Stimulated activated CD4-positive, alpha-beta T cell treated with anti-CD3 and anti-CD28 coated beads, Interleukin-12 subunit alpha, Interleukin-12 subunit beta, amount 100 ng/mL, for 4 hours (primary cell): ENCODE measurements at regions not wholly inside any gene's neighbourhood (a gene's known extent, or its start where the extent isn't known, plus 50 kb on each side); places are given as distances from the start of the nearest gene placed in this dataset.

Source experiments
- DNase-seq: peaks from one replicate; pipeline ENCODE4 v3.0.0-alpha.2; 2020

- DNase-seq = no peak
These were observed 396.1 kb downstream of the MAN2A1 start for GRCh38 chr5:110085826-110086225.

GRCh38 chr5:110086658-110087388, 397.1 kb downstream of the MAN2A1 start:
- DNase-seq = peak; percentile 30

- DNase-seq = no peak
These were observed 398.1 kb downstream of the MAN2A1 start for GRCh38 chr5:110087829-110088228.

GRCh38 chr5:110088676-110089436, 399.1 kb downstream of the MAN2A1 start:
- DNase-seq = no peak

- DNase-seq = no peak
These were observed 403.4 kb downstream of the MAN2A1 start for GRCh38 chr5:110092955-110093785.

GRCh38 chr5:110094109-110094508, 404.4 kb downstream of the MAN2A1 start:
- DNase-seq = no peak

- DNase-seq = no peak
These were observed 404.8 kb downstream of the MAN2A1 start for GRCh38 chr5:110094548-110094947.

- DNase-seq = no peak
These were observed 406.7 kb downstream of the MAN2A1 start for GRCh38 chr5:110096419-110096818.

- no peak for DNase-seq
These were observed 409.8 kb downstream of the MAN2A1 start for GRCh38 chr5:110099572-110099971.

- no peak for DNase-seq
These were observed 413.4 kb downstream of the MAN2A1 start for GRCh38 chr5:110103081-110103480.

GRCh38 chr5:110104060-110104725, 414.5 kb downstream of the MAN2A1 start:
- no peak for DNase-seq

- DNase-seq = no peak
These were observed 415.3 kb downstream of the MAN2A1 start for GRCh38 chr5:110104726-110105669.

GRCh38 chr5:110105692-110106091, 416.0 kb downstream of the MAN2A1 start:
- no peak for DNase-seq

GRCh38 chr5:110106750-110107149, 417.0 kb downstream of the MAN2A1 start:
- no peak for DNase-seq

- no peak for DNase-seq
These were observed 418.8 kb downstream of the MAN2A1 start for GRCh38 chr5:110108520-110108919.

GRCh38 chr5:110109667-110110066, 419.9 kb downstream of the MAN2A1 start:
- no peak for DNase-seq

GRCh38 chr5:110112348-110112747, 422.6 kb downstream of the MAN2A1 start:
- DNase-seq = no peak

- no peak for DNase-seq
These were observed 425.8 kb downstream of the MAN2A1 start for GRCh38 chr5:110115503-110115902.

GRCh38 chr5:110116539-110116938, 426.8 kb downstream of the MAN2A1 start:
- DNase-seq = no peak

GRCh38 chr5:110134963-110135935, 445.5 kb downstream of the MAN2A1 start:
- DNase-seq = no peak
